HG02870 (cell line): ENCODE measurements at regions not wholly inside any gene's neighbourhood (a gene's known extent, or its start where the extent isn't known, plus 50 kb on each side); places are given as distances from the start of the nearest gene placed in this dataset.

ENCODE experiments used
- ATAC-seq: cut with Tn5 transposase; IDR thresholded peaks from one replicate; pipeline ENCODE4 v1.9.1; 2021; ENCODE audit warnings: mild to moderate bottlenecking, moderate library complexity; ENCODE audit not compliant: unreplicated experiment

GRCh38 chr5:174326372-174326771 is 280.9 kb downstream of the NSG2 start:
- ATAC-seq = no peak

GRCh38 chr5:174327317-174327864 is 281.9 kb downstream of the NSG2 start:
- no peak for ATAC-seq

- ATAC-seq = no peak
These were observed 282.4 kb downstream of the NSG2 start for GRCh38 chr5:174327896-174328295.

GRCh38 chr5:174328631-174329299 is 283.3 kb downstream of the NSG2 start:
- no peak for ATAC-seq

- ATAC-seq = no peak
These were observed 284.2 kb downstream of the NSG2 start for GRCh38 chr5:174329738-174330137.

GRCh38 chr5:174335682-174336364 is 290.3 kb downstream of the NSG2 start:
- no peak for ATAC-seq

- no peak for ATAC-seq
These were observed 291.0 kb downstream of the NSG2 start for GRCh38 chr5:174336479-174336878.

GRCh38 chr5:174337276-174338184 is 292.0 kb downstream of the NSG2 start:
- ATAC-seq = no peak

- ATAC-seq = no peak
These were observed 292.9 kb downstream of the NSG2 start for GRCh38 chr5:174338185-174339010.

GRCh38 chr5:174339130-174339529 is 293.6 kb downstream of the NSG2 start:
- no peak for ATAC-seq

- no peak for ATAC-seq
These were observed 294.7 kb downstream of the NSG2 start for GRCh38 chr5:174340226-174340625.

GRCh38 chr5:174342696-174343095 is 297.2 kb downstream of the NSG2 start:
- no peak for ATAC-seq

- ATAC-seq = no peak
These were observed 298.3 kb downstream of the NSG2 start for GRCh38 chr5:174343826-174344225.

GRCh38 chr5:174344335-174344734 is 298.8 kb downstream of the NSG2 start:
- no peak for ATAC-seq

- no peak for ATAC-seq
These were observed 301.7 kb downstream of the NSG2 start for GRCh38 chr5:174347183-174347582.

- ATAC-seq = no peak
These were observed 302.9 kb downstream of the NSG2 start for GRCh38 chr5:174348311-174348981.

- ATAC-seq = no peak
These were observed 307.2 kb downstream of the NSG2 start for GRCh38 chr5:174352681-174353080.

GRCh38 chr5:174354571-174354970 is 309.1 kb downstream of the NSG2 start:
- no peak for ATAC-seq

- no peak for ATAC-seq
These were observed 309.7 kb downstream of the NSG2 start for GRCh38 chr5:174355208-174355612.

GRCh38 chr5:174355995-174356394 is 310.5 kb downstream of the NSG2 start:
- no peak for ATAC-seq
